ENCODE measurements at regions not wholly inside any gene's neighbourhood (a gene's known extent, or its start where the extent isn't known, plus 50 kb on each side); places are given as distances from the start of the nearest gene placed in this dataset.

DNA sequence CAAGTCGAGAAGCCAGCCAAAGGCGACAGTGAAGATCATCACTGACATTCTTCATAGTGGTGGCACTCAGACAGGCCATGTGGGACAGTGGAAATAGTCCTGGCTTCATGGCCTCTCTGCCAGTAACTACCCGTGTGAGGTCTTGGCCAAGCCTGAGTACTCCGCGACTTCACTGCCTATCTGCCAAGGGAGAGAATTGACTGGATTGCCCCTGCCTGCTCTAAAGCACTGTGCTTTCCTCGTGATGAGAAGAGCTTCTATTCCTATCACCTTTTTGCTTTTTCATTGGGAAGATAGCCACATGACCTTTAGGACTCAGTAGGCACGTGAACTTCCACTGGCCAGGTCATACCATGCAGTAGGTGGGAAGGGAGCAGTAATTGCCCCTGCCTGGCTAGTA is 239.3 kb downstream of the HAUS1 start:
- TF ChIP-seq CTCF (IDR thresholded peaks at IDR 0.05) (no peak), POLR2AphosphoS5 (IDR thresholded peaks at IDR 0.05; ENCODE audit: low read depth, low read length) (no peak)

Measured in Panc1 (cell line).